GM12878 (cell line): ENCODE measurements at regions not wholly inside any gene's neighbourhood (a gene's known extent, or its start where the extent isn't known, plus 50 kb on each side); places are given as distances from the start of the nearest gene placed in this dataset.

Experiments
- ATAC-seq: fragments of 200-7000 bp; cut with Tn5 transposase; 3 replicates; pipeline ENCODE4 v1.9.1; 2020; ENCODE audit warnings: mild to moderate bottlenecking, moderate library complexity
- BruUV-seq: library from RNA; stranded (reverse); fragments of 400-500 nt; replicated peaks from 2 replicates; lab custom pipeline; 2021; lab: Mats Ljungman, UMichigan
- CTCF ChIA-PET: fragments of 300-600 bp; sonication (Branson Sonifier 250); formaldehyde crosslinking; extraction: SDS; loops from one replicate; lab custom pipeline; 2021; ENCODE audit warnings: inconsistent platforms; lab: Yijun Ruan, JAX
- POLR2A ChIA-PET: fragments of 350-600 bp; formaldehyde crosslinking; extraction: SDS; loops from one replicate; lab custom pipeline; 2021; ENCODE audit warnings: inconsistent platforms; lab: Charles Lee
- RAD21 ChIA-PET: fragments of 300-600 bp; sonication (Branson Sonifier 250); formaldehyde crosslinking; loops from one replicate; lab custom pipeline; 2023; ENCODE audit warnings: antibody characterized with exemption; ENCODE audit not compliant: unreplicated experiment; lab: Charles Lee
- SMC1A ChIA-PET: fragments of 300-600 bp; sonication (Branson Sonifier 250); formaldehyde crosslinking; loops from one replicate; lab custom pipeline; 2023; ENCODE audit not compliant: unreplicated experiment, uncharacterized antibody; lab: Charles Lee
- DNase-seq: peaks from one replicate; pipeline ENCODE4 v3.0.0-alpha.2; 2011; ENCODE audit warnings: low read depth, low spot score
- FAIRE-seq: peaks from 3 replicates; lab custom pipeline; 2011; peaks lifted over from hg19 to GRCh38; lab: Jason Lieb, UNC
- H2AFZ ChIP-seq: 2 replicates; pipeline ENCODE4 v1.6.0; 2011; ENCODE audit warnings: low read depth, low read length, control low read depth; ENCODE audit not compliant: control insufficient read depth
- H3K27ac ChIP-seq: 2 replicates; pipeline ENCODE4 v1.5.1; 2011; ENCODE audit warnings: control low read depth; ENCODE audit not compliant: control insufficient read depth, insufficient read depth
- H3K27me3 ChIP-seq, 2 experiments: replicated peaks in 1 of 2; 2 replicates each; pipeline versions ENCODE4 v1.6.0 to v1.6.1; 2011; ENCODE audit warnings: low read length in 1 of 2; ENCODE audit not compliant: control insufficient read depth in 2 of 2, insufficient read depth in 2 of 2
- H3K36me3 ChIP-seq, 2 experiments: 2 replicates each; pipeline ENCODE4 v1.5.1; 2011; ENCODE audit warnings: low read length in 1 of 2; ENCODE audit not compliant: control insufficient read depth in 2 of 2, insufficient read depth in 2 of 2
- H3K4me1 ChIP-seq: 2 replicates; pipeline ENCODE4 v1.6.1; 2011; ENCODE audit warnings: mild to moderate bottlenecking, low read length, moderate library complexity, mixed read lengths; ENCODE audit not compliant: control insufficient read depth, insufficient read depth
- H3K4me2 ChIP-seq: 2 replicates; pipeline ENCODE4 v1.6.0; 2011; ENCODE audit warnings: control low read depth; ENCODE audit not compliant: control insufficient read depth, insufficient read depth
- H3K4me3 ChIP-seq: fragments of 200-600 bp; sonication (generic); 2 replicates; pipeline ENCODE4 v1.5.1; 2016
- H3K79me2 ChIP-seq: 2 replicates; pipeline ENCODE4 v1.6.0; 2011; ENCODE audit warnings: low read length; ENCODE audit not compliant: control insufficient read depth, insufficient read depth
- H3K9ac ChIP-seq: 2 replicates; pipeline ENCODE4 v1.8.0; 2011; ENCODE audit warnings: low read length, control low read depth, mixed read lengths; ENCODE audit not compliant: control insufficient read depth, insufficient read depth
- H3K9me3 ChIP-seq: replicated peaks from 3 replicates; pipeline ENCODE4 v1.5.1; 2011; ENCODE audit warnings: mild to moderate bottlenecking, low read length; ENCODE audit not compliant: control insufficient read depth, insufficient read depth
- H4K20me1 ChIP-seq: 2 replicates; pipeline ENCODE4 v1.6.0; 2011; ENCODE audit not compliant: control insufficient read depth, insufficient read depth
- EP300 ChIP-seq, 2 experiments: fragments of 150-350 bp in 1 of 2; IDR thresholded peaks; 2 replicates each; pipeline ENCODE4 v1.6.1; 2011 to 2012; ENCODE audit warnings: low read depth in 2 of 2, low read length in 2 of 2, borderline replicate concordance in 1 of 2, improper control_type of control experiment in 1 of 2, inconsistent platforms in 1 of 2; ENCODE audit not compliant: control insufficient read depth in 1 of 2
- MLLT1 ChIP-seq: fragments of 450-650 bp; IDR thresholded peaks from 2 replicates; pipeline ENCODE4 v1.6.1; 2016; ENCODE audit warnings: mild to moderate bottlenecking
- SP1 ChIP-seq: IDR thresholded peaks from one replicate; pipeline ENCODE4 v1.6.1; 2011; ENCODE audit warnings: low read depth, low read length
- ZNF687 ChIP-seq: fragments of 450-650 bp; IDR thresholded peaks from 2 replicates; pipeline ENCODE4 v1.6.1; 2017; ENCODE audit warnings: mild to moderate bottlenecking, moderate library complexity
- WGBS: methylation state at CpG from one replicate; pipeline ENCODE4 v1.1.6; 2016; ENCODE audit warnings: low lambda C conversion rate; ENCODE audit not compliant: insufficient replicate concordance, insufficient coverage; ENCODE audit errors: missing lambda C conversion rate; 5-methylcytosine and 5-hydroxymethylcytosine counted together
- in situ Hi-C: fragments of 300-500 bp; cut with MboI; formaldehyde crosslinking; loops from 9 replicates; pipeline ENCODE4 v1.14.3; 2018; ENCODE audit warnings: mixed read lengths
- intact Hi-C: fragments of 100-400 bp; cut with micrococcal nuclease; formaldehyde crosslinking; loops from one replicate; pipeline ENCODE4 v1.14.2; 2022; ENCODE audit not compliant: unreplicated experiment

GRCh38 chr10:128579280-128579865 is 453.1 kb upstream of the MKI67 start:
- ChIA-PET POLR2A (no interaction called here), SMC1A (no interaction called here), RAD21 (no interaction called here), CTCF (no interaction called here)
- H3K4me2 ChIP-seq = no peak overlapping the region
- H3K27me3 ChIP-seq = no peaks in the 10 kb centered on the region
- TF ChIP-seq MLLT1 (no peak), EP300 (IDR thresholded peaks at IDR 0.05; ENCODE audit: borderline replicate concordance in 1 of 2, control insufficient read depth in 1 of 2, low read depth in 2 of 2, low read length in 2 of 2) (no peak), SP1 (no peak), ZNF687 (no peak)
- no peaks in the 10 kb centered on the region for H4K20me1 ChIP-seq
- no peaks in the 10 kb centered on the region for H3K9me3 ChIP-seq
- H3K4me1 ChIP-seq = no peaks in the 10 kb centered on the region
- H2AFZ ChIP-seq = no peak overlapping the region
- FAIRE-seq (no peak), ATAC-seq (no peak), DNase-seq (no peak)
- no peak overlapping the region for H3K9ac ChIP-seq
- H3K27ac ChIP-seq = no peak overlapping the region
- intact Hi-C loops = no loop called here
- no peaks in the 10 kb centered on the region for H3K36me3 ChIP-seq
- in situ Hi-C loops = no loop called here
- H3K79me2 ChIP-seq = no peaks in the 10 kb centered on the region
- BruUV-seq = no TSS peak
- WGBS = 24% methylated on average over 8 of the region's 8 CpGs
- H3K4me3 ChIP-seq = no peak overlapping the region
